NT2/D1 (cell line): ENCODE measurements at regions not wholly inside any gene's neighbourhood (a gene's known extent, or its start where the extent isn't known, plus 50 kb on each side); places are given as distances from the start of the nearest gene placed in this dataset.

Experiments used
- YY1 ChIP-seq: IDR thresholded peaks from 2 replicates; pipeline ENCODE4 v1.6.1; 2011; ENCODE audit not compliant: insufficient read length, insufficient read depth
- ZNF274 ChIP-seq: IDR thresholded peaks from 2 replicates; pipeline ENCODE4 v1.6.1; 2011; ENCODE audit warnings: mild to moderate bottlenecking, low read depth, low read length

GRCh38 chr2:175648577-175649063 lies 353.4 kb downstream of the LNPK start:
- TF ChIP-seq ZNF274 (no peak), YY1 (no peak)
